Middle frontal gyrus (tissue), 1 donor: ENCODE measurements at regions not wholly inside any gene's neighbourhood (a gene's known extent, or its start where the extent isn't known, plus 50 kb on each side); places are given as distances from the start of the nearest gene placed in this dataset.
"Not testable (repeated sequence)": the region's sequence is repeated elsewhere in the genome, so short reads cannot be mapped to it uniquely, and the experiment has no call there.

Source experiments
- DNase-seq: peaks from one replicate; pipeline ENCODE4 v3.0.0-alpha.2; 2015; ENCODE audit warnings: low spot score; ENCODE audit errors: extremely low spot score

GRCh38 chrX:114017086-114017485 lies 566.8 kb upstream of the HTR2C start:
- DNase-seq = no peak

DNA sequence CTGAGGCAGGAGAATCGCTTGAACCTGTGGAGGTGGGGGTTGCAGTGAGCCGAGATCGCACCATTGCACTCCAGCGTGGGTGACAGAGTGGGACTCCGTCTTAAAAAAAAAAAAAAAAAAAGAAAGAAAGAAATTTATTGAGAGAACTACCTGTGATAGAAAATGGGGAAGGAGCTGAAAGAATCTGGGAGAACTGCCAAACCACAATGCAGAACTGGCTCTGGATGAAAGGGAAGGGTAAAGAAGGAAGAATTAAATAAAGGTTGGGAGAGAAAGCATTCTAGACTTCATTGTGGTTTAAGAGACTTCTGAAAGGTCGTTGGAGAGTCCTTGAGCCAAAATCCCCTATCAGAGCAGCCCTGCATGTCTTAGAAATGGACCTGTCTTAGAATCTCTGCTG lies 567.9 kb upstream of the HTR2C start:
- no peak for DNase-seq

DNA sequence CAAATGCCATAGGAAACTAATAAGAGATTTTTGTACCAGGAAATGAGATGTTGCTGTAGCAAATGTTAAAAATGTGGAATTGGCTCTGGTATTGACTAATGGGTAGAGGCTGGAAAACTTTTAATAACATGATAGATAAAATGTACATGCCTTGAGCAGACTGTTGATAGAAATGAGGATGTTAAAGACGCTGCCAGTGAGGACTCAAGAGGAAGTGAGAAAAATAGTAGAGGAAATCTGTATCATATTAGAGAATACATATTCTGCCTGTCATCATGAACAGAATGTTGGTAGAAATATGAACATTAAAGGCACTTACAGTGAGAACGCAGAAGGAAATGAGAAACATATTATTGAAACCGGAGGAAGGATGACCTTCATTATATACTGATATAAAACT lies 577.2 kb upstream of the HTR2C start:
- DNase-seq = no peak

DNA sequence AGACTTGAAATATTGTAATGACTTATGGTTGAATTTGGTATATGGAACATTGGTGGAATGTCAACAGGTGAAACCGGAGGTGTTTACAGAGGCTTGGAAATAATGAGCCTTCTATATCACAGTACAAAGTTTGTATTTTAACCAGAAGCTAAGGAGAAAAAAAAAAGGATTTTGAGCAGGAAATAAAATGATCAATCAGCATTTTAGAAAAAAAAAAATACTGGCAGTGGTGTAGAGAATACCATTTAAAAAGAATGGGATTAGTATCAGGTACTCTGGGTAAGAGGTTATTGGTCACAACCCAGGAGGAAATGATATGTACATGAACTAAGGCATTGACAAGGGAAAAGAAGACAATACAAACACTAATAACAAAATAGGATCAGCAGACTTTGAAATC lies 587.1 kb upstream of the HTR2C start:
- DNase-seq = no peak

GRCh38 chrX:113991720-113992119 lies 592.2 kb upstream of the HTR2C start:
- DNase-seq = not testable (repeated sequence)

DNA sequence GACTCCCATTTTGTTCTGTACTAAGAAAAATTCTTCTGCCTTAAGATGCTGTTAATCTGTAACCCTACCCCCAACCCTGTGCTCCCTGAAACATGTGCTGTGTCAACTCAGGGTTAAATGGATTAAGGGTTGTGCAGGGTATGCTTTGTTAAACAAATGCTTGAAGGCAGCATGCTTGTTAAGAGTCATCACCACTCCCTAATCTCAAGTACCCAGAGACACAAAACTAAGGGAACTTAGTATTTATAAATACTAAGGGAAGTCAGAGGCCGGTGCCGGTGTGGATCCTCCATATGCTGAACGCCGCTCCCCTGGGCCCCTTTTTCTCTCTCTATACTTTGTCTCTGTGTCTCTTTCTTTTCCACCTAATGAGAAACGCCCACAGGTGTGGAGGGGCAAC lies 593.2 kb upstream of the HTR2C start:
- not testable (repeated sequence) for DNase-seq

GRCh38 chrX:113988315-113988935 lies 595.5 kb upstream of the HTR2C start:
- not testable (repeated sequence) for DNase-seq

- DNase-seq = no peak
Observed at GRCh38 chrX:113986427-113986826, 597.5 kb upstream of the HTR2C start.

- no peak for DNase-seq
Observed at GRCh38 chrX:113982766-113983165, 601.1 kb upstream of the HTR2C start.

GRCh38 chrX:113980953-113981352 lies 602.9 kb upstream of the HTR2C start:
- no peak for DNase-seq

- DNase-seq = no peak
Observed at GRCh38 chrX:113977887-113978286, 606.0 kb upstream of the HTR2C start.

- no peak for DNase-seq
Observed at GRCh38 chrX:113975441-113975840, 608.4 kb upstream of the HTR2C start.

GRCh38 chrX:113974881-113975280 lies 609.0 kb upstream of the HTR2C start:
- DNase-seq = no peak

- no peak for DNase-seq
Observed at GRCh38 chrX:113973706-113974105, 610.2 kb upstream of the HTR2C start.

DNA sequence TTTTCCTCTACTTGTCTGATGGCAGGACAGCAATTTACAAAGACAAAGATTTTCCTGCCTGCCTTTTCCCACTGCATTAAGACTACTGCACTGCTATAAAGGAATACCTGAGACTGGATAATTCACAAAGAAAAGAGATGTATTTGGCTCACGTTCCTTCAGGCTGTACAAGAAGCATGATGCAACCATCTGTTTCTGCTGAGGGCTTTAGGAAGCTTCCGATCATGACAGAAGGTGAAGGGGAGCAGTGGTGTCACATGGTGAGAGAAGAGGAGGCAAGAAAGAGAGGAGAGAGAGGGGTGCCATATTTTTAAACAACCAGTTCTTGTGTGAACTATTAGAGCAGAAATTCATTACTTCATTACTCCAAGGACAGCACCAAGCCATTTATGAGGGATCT lies 617.1 kb upstream of the HTR2C start:
- no peak for DNase-seq

GRCh38 chrX:113962343-113962742 lies 621.5 kb upstream of the HTR2C start:
- no peak for DNase-seq

DNA sequence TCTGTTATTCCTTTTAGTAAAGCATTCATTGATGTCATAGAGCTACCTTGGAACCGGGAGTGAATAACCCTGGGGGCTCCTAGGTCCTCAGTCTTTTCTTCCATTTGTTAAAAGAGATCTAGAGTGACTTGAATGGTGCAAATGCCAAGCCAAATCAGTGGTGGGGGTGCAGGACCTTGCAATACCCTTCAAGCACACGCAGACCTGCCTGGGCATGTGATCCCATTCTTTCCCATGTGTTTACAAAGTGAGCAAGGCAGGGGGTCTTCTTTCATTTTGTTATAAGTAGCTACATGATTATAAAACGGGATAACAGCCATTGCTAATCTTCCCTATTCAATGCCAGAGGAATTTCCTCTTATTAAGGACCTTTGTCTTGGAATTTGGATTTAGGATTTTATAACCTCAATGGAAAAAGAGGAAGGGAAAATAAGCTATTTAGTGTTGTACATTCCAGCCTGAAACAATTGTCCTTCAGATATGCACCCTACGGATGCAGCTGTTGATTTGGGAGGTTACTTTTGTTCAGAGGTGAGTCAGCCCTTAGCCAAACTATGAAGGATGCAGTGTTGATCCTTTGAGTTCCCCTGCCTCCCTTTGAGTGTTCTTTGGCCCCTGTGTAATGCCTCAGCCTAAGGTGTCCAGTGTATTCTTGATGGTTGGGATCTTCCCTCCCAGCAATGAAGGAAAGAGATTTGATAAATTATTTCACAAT lies 623.8 kb upstream of the HTR2C start:
- no peak for DNase-seq

DNA sequence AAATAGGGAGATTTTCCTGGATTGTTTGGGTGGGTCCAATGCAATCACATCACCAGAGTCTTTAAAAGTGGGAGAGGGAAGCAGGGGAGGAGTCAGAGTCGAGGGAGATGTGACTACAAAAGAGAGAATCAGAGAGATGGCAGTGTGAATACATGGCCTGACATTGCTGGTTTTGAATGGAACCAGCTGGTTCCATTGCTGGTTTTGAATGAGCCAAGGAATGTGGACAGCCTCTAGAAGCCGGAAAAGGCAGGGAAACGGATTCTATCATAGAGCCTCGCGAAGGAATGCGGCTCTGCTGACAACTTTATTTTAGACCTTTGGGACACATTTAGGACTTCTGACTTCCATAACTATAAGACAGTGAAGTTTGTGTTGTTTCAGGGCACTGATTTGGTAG lies 627.0 kb upstream of the HTR2C start:
- no peak for DNase-seq

DNA sequence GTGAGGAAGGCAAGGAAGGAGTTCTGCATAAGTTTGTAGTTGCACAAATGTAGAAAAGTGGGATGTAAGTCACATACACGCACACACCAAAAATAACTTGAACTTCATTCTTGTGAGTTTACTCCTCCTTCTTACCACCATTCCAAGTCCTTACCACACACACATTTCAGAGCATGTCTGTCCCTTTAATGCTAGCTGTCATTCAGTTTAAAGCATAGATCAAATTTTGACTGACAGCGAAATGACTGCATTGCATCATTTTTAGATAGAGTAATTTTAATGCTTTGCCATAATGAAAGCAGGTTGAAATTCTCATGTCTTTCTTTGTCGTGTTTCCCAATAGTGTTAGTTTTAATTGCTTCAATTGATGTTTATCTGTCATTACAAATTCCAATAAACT lies 629.6 kb upstream of the HTR2C start:
- no peak for DNase-seq

- DNase-seq = no peak
Observed at GRCh38 chrX:113950081-113950678, 633.7 kb upstream of the HTR2C start.

- DNase-seq = no peak
Observed at GRCh38 chrX:113947548-113947947, 636.3 kb upstream of the HTR2C start.

DNA sequence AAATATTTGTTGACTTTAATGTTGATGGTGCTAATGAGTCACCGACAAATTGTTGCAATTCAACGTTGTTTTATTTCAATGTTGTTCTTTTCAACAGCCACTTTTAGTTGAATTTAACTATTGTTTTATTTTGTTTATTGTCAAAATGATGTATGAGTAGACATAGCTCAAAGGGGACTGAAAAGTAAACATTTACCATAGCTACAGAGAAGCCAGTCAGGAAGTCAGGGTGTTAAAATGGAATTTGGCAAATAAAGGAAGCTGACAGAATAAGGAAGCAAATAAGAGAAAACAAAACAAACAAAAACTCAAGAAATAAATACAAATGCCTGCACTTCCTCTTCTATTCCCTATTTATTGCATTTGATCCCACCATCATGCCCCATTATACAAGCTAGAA lies 648.4 kb upstream of the HTR2C start:
- no peak for DNase-seq

DNA sequence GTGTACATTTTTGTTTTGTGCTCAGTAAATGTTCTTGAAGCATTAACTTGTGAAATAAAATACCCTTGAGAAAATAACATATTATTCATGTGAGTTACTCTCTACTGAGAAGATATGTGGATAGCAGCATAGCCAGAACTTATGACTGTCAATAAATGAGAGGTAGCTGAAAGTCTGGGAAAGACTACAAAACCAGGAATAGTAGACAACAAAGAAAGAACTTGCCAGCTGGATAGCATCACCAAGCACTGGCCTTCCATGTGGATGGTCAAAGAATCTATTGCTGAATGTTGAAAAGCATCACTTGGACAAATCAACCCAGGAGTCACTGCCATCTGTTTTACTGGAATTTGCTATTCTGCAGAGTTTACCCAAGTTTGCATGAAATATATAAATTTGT lies 650.0 kb upstream of the HTR2C start:
- DNase-seq = no peak
